HEK293 (cell line): ENCODE measurements at regions not wholly inside any gene's neighbourhood (a gene's known extent, or its start where the extent isn't known, plus 50 kb on each side); places are given as distances from the start of the nearest gene placed in this dataset.

Source experiments
- CTCF ChIA-PET: fragments of 350-600 bp; formaldehyde crosslinking; extraction: SDS; loops from one replicate; lab custom pipeline; 2021; ENCODE audit warnings: antibody characterized with exemption; lab: Yijun Ruan, JAX
- POLR2A ChIA-PET: fragments of 300-600 bp; formaldehyde crosslinking; extraction: SDS; loops from one replicate; lab custom pipeline; 2020; ENCODE audit warnings: antibody characterized with exemption, inconsistent platforms; lab: Yijun Ruan, JAX
- H3K27ac ChIP-seq: fragments of 200-500 bp; sonication (Bioruptor generic); 2 replicates; pipeline ENCODE4 v1.5.1; 2014; ENCODE audit warnings: low read depth, low read length, control low read depth, inconsistent platforms; ENCODE audit errors: extremely low read depth
- H3K36me3 ChIP-seq, 2 experiments: fragments of 200-500 bp in 1 of 2; sonication (Bioruptor generic) in 1 of 2; 1 replicate in 1 of 2; 2 replicates in 1 of 2; pipeline ENCODE4 v1.5.1; 2014 to 2017; ENCODE audit warnings: inconsistent platforms in 2 of 2, low read length in 2 of 2; ENCODE audit not compliant: control insufficient read depth in 2 of 2, insufficient read depth in 1 of 2
- H3K4me1 ChIP-seq: fragments of 200-500 bp; sonication (Bioruptor generic); 2 replicates; pipeline ENCODE4 v1.5.1; 2014; ENCODE audit warnings: mild to moderate bottlenecking, low read length, inconsistent platforms; ENCODE audit not compliant: control insufficient read depth, insufficient read depth
- H3K4me3 ChIP-seq: 2 replicates; pipeline ENCODE4 v1.5.1; 2011; ENCODE audit warnings: low read depth, mild to moderate bottlenecking, control low read depth, low read length, moderate library complexity
- H3K9me3 ChIP-seq: fragments of 200-500 bp; sonication (Bioruptor generic); 2 replicates; pipeline ENCODE4 v1.5.1; 2014; ENCODE audit warnings: low read depth, low read length, inconsistent platforms; ENCODE audit not compliant: control insufficient read depth, insufficient read depth
- EGR2 ChIP-seq: fragments of 450-650 bp; formaldehyde crosslinking; IDR thresholded peaks from 2 replicates; pipeline ENCODE4 v1.5.1; 2016; ENCODE audit warnings: low read depth, missing biosample characterization, missing genetic modification characterization
- OVOL3 ChIP-seq: fragments of 450-650 bp; formaldehyde crosslinking; IDR thresholded peaks from 2 replicates; pipeline ENCODE4 v1.5.1; 2016; ENCODE audit warnings: missing biosample characterization, missing genetic modification characterization
- PRDM6 ChIP-seq: fragments of 450-650 bp; formaldehyde crosslinking; IDR thresholded peaks from 2 replicates; pipeline ENCODE4 v1.5.1; 2017; ENCODE audit warnings: missing biosample characterization, missing genetic modification characterization
- TRIM28 ChIP-seq: IDR thresholded peaks from 2 replicates; pipeline ENCODE4 v1.6.1; 2011; ENCODE audit warnings: low read length, control low read depth, borderline replicate concordance
- TSHZ1 ChIP-seq: fragments of 450-650 bp; formaldehyde crosslinking; IDR thresholded peaks from 2 replicates; pipeline ENCODE4 v1.5.1; 2016; ENCODE audit warnings: missing biosample characterization, missing genetic modification characterization, borderline replicate concordance
- ZEB2 ChIP-seq: fragments of 450-650 bp; formaldehyde crosslinking; IDR thresholded peaks from 2 replicates; pipeline ENCODE4 v1.5.1; 2016; ENCODE audit warnings: missing biosample characterization, missing genetic modification characterization
- ZNF112 ChIP-seq: fragments of 450-650 bp; formaldehyde crosslinking; IDR thresholded peaks from 2 replicates; pipeline ENCODE4 v1.5.0; 2017; ENCODE audit warnings: missing biosample characterization, missing genetic modification characterization
- ZNF114 ChIP-seq: fragments of 450-650 bp; formaldehyde crosslinking; IDR thresholded peaks from 2 replicates; pipeline ENCODE4 v1.5.0; 2017; ENCODE audit warnings: missing biosample characterization, missing genetic modification characterization
- ZNF214 ChIP-seq: fragments of 450-650 bp; formaldehyde crosslinking; IDR thresholded peaks from 2 replicates; pipeline ENCODE4 v1.5.1; 2017; ENCODE audit warnings: missing biosample characterization, mild to moderate bottlenecking, missing genetic modification characterization, borderline replicate concordance
- ZNF221 ChIP-seq: fragments of 450-650 bp; formaldehyde crosslinking; IDR thresholded peaks from 2 replicates; pipeline ENCODE4 v1.5.1; 2017; ENCODE audit warnings: missing biosample characterization, missing genetic modification characterization, borderline replicate concordance
- ZNF280D ChIP-seq: fragments of 450-650 bp; formaldehyde crosslinking; IDR thresholded peaks from 2 replicates; pipeline ENCODE4 v1.5.1; 2016; ENCODE audit warnings: missing biosample characterization, missing genetic modification characterization
- ZNF354C ChIP-seq: fragments of 450-650 bp; formaldehyde crosslinking; IDR thresholded peaks from 2 replicates; pipeline ENCODE4 v1.5.1; 2016; ENCODE audit warnings: missing biosample characterization, missing genetic modification characterization, low read depth, borderline replicate concordance
- ZNF423 ChIP-seq: fragments of 450-650 bp; formaldehyde crosslinking; IDR thresholded peaks from 2 replicates; pipeline ENCODE4 v1.5.1; 2016; ENCODE audit warnings: missing biosample characterization, missing genetic modification characterization
- ZNF548 ChIP-seq: fragments of 450-650 bp; formaldehyde crosslinking; IDR thresholded peaks from 2 replicates; pipeline ENCODE4 v1.5.1; 2016; ENCODE audit warnings: missing biosample characterization, missing genetic modification characterization
- ZNF660 ChIP-seq: fragments of 450-650 bp; IDR thresholded peaks from 2 replicates; pipeline ENCODE4 v1.5.1; 2018; ENCODE audit warnings: missing biosample characterization, mild to moderate bottlenecking, missing genetic modification characterization
- ZNF664 ChIP-seq: fragments of 450-650 bp; formaldehyde crosslinking; IDR thresholded peaks from 2 replicates; pipeline ENCODE4 v1.5.1; 2016; ENCODE audit warnings: missing biosample characterization, missing genetic modification characterization
- ZNF707 ChIP-seq: fragments of 450-650 bp; formaldehyde crosslinking; IDR thresholded peaks from 2 replicates; pipeline ENCODE4 v1.5.1; 2016; ENCODE audit warnings: missing biosample characterization, missing genetic modification characterization
- ZSCAN16 ChIP-seq: fragments of 450-650 bp; formaldehyde crosslinking; IDR thresholded peaks from 2 replicates; pipeline ENCODE4 v1.5.1; 2016; ENCODE audit warnings: missing biosample characterization, missing genetic modification characterization

GRCh38 chr6:163688739-163689362 lies 274.3 kb downstream of the QKI start (continued):
- TF ChIP-seq ZNF280D (tag by site-specific recombination) (no peak), ZNF664 (tag by site-specific recombination) (no peak)
- TF ChIP-seq, all 188 proteins: peak for 0

GRCh38 chr6:163687075-163687474 lies 272.6 kb downstream of the QKI start:
- no peak for TF ChIP-seq TSHZ1
- no peak for TF ChIP-seq ZNF707 (tag by site-specific recombination)
- TF ChIP-seq EGR2: no peak
- no peak for TF ChIP-seq ZNF214 (tag by site-specific recombination)
- no peak for TF ChIP-seq ZNF660 (tag by site-specific recombination)
- TF ChIP-seq TRIM28: no peak
- TF ChIP-seq OVOL3 (tag by site-specific recombination): no peak
- no peak for TF ChIP-seq ZNF114 (tag by site-specific recombination)
- no peak for TF ChIP-seq ZNF354C
- TF ChIP-seq ZNF221: no peak
- TF ChIP-seq ZSCAN16 (tag by site-specific recombination): no peak
- TF ChIP-seq ZNF423 (tag by site-specific recombination): no peak
- no peak for TF ChIP-seq PRDM6 (tag by site-specific recombination)
- TF ChIP-seq ZEB2 (tag by site-specific recombination): no peak
- TF ChIP-seq ZNF112 (tag by site-specific recombination): no peak
- TF ChIP-seq ZNF548 (tag by site-specific recombination): no peak
- H3K9me3 ChIP-seq: no peaks in the 10 kb centered on the region
- ChIA-PET POLR2A (no interaction called here), CTCF (interaction anchor here (0.6 kb wide), 1 partner anchor 11 kb away, joined by 3 read pairs; no protein-coding TSS in a partner anchor)
- H3K27ac ChIP-seq: no peak overlapping the region
- H3K4me1 ChIP-seq: no peaks in the 10 kb centered on the region
- no peaks in the 10 kb centered on the region for H3K36me3 ChIP-seq
- no peak overlapping the region for H3K4me3 ChIP-seq
